ENCODE measurements at regions not wholly inside any gene's neighbourhood (a gene's known extent, or its start where the extent isn't known, plus 50 kb on each side); places are given as distances from the start of the nearest gene placed in this dataset.

DNA sequence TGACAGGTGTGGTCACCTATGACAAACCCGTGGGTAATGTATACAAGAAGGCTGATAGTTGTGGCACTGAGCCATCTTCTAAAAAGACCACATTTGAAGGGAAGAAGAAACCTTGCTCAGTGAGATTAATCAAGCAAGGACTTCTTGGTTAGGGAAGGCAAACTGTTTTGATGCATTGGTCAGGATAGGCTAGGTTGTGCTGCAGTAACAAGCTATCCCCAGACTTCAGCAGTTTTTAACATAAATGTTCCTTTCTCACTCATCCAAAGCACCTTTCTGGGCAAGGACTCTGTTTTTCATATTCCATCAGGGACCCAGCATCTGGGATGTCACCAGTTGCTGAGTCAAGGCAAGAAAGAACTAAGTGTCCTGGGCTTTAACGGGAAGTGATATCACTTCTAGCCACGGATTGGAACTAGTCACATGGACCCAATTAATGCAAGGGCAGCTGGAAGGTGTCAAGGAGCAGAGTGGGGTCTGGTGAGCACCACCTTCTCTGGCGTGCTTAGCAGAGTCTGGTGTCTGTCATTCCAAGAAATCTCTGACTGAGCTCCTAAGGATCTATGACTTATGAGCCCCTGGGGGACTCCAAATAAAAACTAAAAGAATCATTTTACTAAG is 52.0 kb upstream of the CCL2 start:
- no peak for DNase-seq

- DNase-seq = no peak
Measured at GRCh38 chr17:34204402-34204801, 50.7 kb upstream of the CCL2 start.
